Activated T-cell treated with anti-CD3 and anti-CD28 coated beads, Interleukin-2, amount 50 U/mL, for 1 hour (primary cell): ENCODE measurements at regions not wholly inside any gene's neighbourhood (a gene's known extent, or its start where the extent isn't known, plus 50 kb on each side); places are given as distances from the start of the nearest gene placed in this dataset.
"Not testable (repeated sequence)": the region's sequence is repeated elsewhere in the genome, so short reads cannot be mapped to it uniquely, and the experiment has no call there.

Experiments
- DNase-seq: peaks from one replicate; pipeline ENCODE4 v3.0.0-alpha.2; 2020

DNA sequence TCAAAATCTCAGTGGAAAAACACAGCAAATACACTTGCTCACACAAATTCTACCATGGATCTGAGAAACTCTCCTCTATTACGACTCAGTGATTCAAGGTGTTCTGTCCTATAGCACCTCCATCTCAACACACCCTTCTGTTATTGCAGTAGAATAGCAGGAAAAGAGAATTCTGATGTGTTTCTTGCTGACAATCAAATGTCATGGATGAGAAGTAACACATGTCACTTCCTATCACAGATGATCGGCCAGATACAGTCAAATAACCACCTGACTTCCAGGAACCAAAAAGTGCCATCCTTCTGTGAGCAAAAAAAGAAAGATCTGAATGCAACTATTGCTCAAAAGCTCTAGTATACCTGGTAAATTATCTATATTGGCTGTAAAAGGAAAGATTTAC is 734.2 kb upstream of the GBE1 start:
- no peak for DNase-seq

DNA sequence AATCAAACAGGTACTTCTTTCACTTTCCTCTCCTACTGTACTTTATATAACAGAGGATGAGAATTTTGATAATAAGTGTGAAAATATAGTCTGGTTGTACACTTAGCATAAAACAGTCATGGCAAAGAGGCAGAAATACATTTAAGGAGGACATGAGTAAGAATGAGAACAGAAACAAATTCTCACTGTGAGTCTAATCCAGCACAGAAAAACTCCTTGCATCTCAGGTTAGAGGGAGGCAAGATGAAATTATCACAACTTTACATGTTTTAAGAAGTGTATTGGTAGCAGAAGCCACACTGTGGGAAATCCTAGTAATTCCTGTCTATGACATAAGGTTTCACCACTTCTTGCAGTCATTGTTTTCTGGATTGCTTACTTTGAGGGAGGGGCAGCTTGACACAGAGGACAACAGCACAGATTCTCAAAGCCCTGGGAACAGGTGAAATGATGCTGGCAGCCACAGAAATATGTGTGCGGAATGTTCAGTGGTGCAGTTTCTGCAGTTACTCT is 733.6 kb upstream of the GBE1 start:
- no peak for DNase-seq

DNA sequence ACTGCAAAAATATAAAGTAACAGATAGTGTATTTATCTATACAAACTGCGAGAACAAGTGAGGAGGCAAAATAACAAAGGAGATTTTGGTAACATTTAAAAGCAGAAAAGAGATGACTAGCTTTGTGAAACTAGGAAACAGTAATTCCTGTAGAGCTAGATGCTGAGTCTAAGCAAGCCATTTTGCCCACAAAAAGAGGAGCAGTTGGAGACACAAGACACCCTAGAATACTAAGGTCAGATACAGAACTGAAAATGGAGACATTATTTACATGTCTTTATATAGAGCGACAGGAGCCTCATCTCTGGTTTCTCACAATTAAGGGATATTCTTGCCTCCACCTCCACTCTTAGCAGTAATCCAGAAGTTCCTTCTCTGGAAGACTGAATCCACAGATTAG is 732.4 kb upstream of the GBE1 start:
- no peak for DNase-seq

DNA sequence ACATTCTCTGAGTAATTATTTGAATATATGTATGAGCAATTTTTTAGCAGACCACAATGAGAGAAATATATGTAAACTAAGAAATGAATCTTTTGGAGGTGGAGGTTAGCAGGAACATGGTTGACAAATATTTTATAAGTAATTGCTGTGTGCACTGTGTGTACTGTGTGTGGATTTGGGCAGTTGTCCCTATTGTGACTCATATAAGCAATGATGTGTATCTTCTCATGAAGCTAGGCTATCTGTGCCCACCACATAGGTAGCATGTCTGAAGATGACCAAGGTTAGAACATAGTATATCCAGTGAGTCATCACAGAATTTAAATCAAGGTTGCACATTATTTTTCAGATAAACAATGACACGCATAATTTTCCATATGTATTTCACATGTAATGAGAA is 713.9 kb upstream of the GBE1 start:
- no peak for DNase-seq

DNA sequence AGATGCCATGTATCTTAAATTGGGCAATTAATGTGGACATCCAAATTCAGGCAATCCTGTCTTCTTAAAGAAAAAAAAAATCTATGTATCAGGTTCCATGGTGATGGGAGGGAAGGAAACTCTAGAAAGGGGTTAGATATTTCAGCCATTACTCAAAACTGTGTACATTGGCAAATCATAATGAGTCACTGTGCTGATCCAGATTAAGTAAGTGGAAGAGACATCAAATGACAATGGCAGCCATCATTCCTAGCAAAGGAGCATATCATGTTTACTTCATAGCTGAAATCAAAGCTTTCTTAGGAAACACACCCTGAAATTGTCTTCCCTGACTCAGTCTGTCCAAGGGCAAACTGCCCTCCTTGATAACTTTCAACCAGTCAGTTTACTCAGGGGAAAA is 713.3 kb upstream of the GBE1 start:
- DNase-seq, result no peak

DNA sequence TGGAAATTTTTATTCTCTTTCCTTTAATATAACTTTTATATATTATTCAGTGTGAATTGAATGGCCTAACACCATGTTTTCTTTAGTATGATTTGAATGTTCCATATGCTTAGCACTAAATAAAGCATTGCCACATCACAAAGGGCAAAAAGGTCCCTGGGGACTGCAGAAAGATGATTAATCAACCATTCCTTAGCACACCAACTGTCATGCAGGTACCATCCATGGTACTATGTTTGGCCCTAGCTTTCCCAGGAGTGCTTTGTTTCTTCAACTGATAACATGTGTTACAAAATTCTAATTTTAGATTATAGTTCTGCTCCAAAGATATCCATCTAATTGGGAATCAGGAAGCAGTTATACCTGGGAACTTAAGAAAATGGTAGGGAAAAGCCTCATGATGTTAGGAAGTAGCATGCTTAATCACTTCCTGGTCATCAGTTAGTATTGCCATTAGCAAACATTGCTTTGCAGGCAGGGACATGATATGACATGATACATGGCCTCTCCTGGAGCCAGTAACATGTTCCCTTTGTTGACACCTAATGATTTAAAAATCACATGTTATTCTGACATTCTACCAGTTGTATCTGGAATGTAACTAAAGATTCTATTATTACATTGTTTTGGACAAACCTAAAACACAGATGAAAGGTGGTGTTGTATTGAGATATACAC is 712.6 kb upstream of the GBE1 start:
- DNase-seq, result no peak

DNA sequence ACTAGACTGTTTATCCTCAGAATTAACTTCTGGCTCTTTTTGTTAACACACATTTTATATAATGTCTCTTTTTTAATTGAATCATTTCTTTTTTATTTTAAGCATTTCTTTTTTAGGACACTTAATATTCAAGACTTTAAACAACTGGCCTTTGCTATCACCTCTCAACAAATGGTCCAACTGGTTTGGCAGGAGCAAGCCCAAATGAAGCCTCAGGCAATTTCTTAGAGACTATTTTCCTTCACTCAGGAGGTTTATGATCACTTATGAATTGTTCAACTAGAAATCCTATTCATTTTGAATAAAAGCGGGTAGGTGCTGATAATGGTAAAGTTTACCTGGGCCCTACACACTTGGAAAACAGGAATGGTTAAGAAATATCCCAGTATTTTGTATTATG is 705.6 kb upstream of the GBE1 start:
- no peak for DNase-seq

DNA sequence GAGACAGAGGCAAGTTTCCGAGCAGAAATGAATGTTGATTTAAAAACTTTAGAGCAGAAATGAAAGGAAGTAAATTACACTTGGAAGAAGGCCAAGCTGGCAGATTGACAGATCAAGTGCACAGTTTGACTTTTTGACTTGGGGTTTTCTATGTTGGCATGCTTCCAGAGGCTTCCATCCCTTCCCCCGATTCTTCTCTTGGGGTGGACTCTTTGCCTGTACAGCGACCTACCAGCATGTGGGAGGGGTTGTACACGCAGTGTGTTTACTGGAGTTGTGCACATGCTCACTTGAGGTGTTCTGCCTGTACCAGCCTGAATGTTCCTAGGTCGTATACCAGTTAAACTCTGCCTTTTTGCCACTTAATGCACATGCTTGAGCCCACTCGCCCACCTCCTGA is 701.5 kb upstream of the GBE1 start:
- DNase-seq, result no peak

DNA sequence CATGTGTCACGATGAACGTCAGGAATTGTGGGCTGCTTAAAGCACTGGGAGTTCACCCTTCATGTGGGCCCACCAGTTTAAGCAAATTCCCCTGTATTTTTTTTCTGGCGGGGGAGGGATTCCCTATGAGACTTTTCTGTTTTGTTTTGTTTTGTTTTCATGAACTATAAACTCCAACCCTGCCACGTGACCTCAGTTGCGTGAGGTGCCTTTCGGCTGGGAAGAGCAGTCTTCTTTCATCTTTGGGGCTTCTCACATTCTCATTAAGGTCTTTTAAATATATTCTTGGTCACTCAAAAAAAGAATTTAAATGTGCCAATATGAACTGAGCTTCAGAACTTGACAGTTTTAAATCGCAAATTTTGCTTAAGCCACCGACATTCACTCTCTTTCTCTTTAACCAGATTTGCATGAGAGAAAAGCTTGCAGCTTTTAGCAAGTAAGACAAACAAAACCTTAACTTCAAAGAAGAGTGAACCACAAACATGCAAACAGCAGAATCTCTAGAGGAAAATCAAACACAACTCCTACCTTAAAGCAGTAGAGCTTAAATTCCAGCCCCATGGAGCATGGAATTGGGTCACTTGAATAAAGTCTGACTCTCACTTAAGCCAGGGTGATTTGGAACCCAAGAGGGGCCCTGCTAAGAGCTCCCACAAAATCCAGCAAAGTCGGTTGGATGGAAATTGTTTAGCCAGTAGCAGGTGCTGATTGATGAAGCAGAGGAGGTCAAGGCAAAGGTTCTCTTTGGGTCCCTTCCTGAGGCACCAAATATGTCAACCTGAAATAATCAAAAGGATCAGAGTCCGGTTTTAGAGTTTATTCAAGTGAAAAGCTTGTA is 699.8 kb upstream of the GBE1 start:
- DNase-seq, result no peak

DNA sequence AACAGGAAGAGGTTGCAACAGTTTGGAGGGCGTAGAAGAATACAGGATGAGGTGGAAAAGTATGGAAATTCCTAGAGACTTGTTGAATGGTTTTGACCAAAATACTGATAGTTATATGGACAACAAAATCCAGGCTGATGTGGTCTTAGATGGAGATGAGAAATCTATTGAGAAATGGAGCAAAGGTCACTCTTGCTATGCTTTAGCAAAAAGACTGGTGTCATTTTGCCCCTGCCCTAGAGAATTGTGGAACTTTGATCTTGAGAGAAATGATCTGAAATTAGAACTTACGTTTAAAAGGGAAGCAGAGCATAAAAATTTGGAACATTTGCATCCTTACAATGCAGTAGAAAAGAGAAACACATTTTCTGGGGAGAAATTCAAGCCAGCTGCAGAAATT is 686.9 kb upstream of the GBE1 start:
- DNase-seq, result no peak

DNA sequence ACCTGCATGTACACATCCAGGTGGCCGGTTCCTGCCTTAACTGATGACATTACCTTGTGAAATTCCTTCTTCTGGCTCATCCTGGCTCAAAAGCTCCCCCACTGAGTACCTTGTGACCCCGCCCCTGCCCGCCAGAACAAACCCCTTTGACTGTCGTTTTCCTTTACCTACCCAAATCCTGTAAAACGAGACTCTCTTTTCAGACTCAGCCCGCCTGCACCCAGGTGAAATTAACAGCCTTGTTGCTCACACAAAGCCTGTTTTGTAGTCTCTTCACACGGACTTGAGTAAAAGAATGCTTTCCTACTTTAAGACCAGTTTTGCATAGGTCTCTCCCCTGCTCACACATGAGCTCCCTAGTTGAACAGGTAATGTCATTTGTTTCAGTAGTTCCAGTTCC is 667.4 kb upstream of the GBE1 start:
- not testable (repeated sequence) for DNase-seq

DNA sequence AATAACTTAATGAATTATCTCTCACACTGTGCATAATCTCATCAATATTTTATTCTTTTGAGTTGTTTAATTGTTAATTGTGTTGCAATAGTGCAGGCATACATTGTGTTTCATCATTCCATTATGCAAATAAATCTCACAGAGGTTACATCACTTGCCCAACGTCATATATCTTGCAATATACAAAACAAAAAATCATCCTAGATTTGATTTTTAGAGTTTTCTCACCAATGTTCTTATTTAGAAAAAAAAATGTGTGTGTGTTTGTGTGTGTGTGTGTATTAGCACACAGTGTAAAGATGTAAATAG is 662.5 kb upstream of the GBE1 start:
- no peak for DNase-seq

DNA sequence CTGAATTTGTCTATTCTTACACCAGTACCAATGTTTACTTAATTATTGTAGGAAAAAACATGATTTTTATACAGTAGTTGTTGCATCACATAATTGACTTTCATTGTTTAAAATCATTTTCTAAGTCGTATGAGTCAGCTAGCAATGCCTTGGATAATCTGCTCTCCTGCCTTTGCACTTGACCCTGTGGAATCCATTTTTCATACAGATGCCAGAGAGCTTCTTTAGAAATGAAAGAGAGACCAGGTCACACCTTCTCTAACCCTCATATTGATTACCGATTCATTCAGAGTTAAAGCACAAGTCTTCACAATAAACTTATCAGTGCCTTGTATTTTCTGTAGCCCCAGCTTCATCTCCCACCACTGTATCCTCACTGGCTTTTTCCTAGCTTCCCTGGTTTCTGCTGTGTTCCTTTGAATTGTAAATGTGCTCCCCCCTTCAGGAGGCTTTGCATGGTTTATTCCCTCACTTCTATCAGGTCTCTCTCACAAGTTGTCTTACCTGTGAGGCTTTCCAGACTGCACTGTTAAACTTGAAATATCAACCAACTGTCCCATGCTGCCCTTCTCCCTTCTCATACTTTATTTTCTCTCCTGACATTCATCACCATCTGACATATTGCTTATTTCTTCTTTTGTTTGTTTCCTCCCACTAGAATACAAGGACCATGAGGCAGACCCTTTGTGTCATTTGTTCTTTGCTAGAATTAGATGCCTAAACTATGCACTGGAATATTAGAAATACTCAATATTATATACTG is 662.0 kb upstream of the GBE1 start:
- no peak for DNase-seq

DNA sequence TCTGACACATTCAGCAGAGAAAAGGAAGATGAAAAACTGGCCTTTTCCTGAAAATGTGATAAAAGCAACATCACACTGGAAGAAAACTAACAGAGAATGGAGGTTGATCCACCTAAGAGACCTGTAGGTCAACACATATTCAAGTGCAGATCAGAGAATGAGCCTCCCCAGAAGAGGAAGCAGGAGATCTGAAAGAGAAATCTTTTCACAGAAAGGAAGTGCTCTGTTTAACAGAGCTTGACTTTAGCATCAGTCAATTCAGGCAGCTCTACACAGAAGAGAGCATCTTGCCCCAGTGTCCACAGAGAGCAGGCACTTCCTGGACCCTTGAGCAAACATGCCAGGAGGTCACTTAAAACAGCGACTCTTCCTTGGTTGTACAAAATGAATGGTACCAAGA is 655.4 kb upstream of the GBE1 start:
- DNase-seq, result no peak

DNA sequence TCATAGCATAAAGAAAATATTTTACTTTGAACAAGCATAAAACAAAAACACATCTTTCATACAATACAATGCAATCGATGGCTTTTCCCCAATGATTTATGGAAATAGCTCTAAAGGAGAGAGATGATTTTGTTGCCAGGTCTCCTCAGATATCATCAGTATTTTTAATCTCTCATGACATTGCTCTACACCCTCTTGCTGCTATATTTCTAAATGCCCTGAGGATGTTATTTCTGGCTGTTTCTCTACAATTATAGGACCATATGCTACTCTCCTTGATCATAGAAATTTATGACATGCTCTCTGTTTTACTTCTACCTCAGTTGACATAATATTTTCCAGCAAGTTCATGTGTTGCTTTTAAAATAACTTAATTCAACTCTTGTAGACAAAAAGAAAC is 654.9 kb upstream of the GBE1 start:
- DNase-seq, result no peak

DNA sequence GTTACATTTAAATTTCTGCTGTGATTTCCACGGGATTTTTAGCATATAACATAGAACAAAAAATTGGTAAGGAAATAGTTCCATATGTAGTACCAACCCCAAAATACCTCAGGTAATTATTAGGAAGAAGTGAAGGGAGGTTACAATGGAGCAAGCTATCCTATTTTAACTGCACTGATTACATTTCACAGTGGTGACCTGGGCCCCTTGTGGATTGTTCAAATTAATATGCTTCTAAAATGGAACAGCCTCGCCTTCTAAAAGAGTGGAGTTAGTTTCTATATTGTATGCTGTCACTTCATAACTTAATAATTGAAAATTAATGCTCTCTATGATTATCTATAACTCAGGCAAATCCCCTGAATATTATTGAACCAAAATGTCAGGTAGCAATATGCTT is 651.7 kb upstream of the GBE1 start:
- DNase-seq, result no peak

DNA sequence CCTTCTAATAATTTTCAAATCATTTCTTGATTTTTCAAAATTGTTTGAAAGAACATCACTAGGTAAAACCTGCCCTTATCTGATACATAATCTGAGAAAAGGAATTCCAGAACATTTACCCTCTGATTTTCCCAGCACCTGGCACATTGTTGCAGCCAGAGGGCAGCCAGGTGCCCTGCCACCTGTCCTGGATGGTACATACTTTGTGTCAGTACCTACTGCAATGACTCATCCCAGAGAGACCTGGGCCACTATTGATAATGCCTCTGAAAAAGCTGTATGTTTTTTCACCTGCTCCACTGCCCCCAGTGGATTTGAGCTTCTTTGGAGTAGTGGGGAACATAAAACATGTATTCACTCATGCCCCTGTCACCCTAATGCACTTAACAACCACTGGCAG is 648.9 kb upstream of the GBE1 start:
- DNase-seq, result no peak

DNA sequence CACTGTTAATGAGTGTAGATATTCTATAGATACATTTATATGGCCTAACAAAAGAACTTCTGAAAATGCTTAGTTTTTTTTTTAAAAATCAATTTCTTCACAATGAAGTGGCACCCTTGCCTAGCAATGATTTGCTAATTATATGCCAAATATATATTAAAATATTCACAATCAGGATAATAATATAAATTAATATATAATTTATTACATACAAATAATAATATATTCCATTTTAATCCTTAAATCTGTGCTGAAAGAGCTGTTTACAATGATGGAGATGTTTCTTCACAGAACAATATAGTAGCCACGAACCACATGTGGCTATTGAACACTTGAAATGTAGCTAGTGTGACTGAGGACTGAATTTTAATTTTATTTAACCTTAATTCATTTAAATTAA is 648.4 kb upstream of the GBE1 start:
- DNase-seq, result no peak

DNA sequence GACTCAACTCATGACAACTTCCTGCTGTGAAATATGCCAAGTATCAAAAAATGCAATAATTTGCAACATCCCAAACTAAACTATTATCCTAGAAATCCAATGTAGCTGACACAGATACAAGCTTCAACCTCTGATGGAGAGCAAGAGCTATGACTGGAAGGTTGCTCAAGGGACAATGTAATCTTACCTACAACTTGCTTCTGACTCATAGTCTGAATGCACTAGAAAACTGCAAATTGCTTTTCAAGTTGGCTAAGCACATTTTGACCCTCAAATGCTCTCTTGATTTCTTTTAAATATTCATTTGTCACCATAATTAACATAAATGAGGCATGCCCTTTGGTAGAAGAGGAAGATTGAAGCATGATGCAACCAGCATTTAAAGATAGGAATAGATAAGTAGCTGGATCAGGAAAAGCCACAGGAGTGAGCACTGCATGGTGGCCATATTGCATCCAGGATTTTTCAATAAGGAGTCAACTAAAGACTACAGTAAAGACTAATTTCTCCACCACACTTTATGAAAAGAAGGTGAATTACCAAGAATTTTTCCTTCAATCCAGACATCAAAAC is 630.8 kb upstream of the GBE1 start:
- DNase-seq, result no peak

DNA sequence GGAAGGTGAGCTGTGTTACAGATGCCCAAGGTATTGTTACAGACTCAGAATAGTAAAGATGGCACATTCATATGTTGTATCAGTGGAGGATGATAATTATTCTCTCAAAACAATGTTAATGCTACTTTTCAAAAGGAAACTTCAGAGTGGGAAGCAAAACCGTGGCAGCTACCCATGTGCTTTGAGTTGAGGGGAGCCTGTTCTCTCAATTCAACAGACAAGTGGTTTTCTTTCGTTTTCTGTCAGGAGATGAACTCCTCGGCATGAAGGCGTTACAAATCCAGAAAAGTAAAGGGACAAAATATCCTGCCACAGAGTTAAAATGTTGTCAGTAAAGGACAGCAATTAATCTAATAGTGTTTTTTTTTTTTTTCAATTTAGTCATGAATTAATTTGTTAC is 629.4 kb upstream of the GBE1 start:
- no peak for DNase-seq

DNA sequence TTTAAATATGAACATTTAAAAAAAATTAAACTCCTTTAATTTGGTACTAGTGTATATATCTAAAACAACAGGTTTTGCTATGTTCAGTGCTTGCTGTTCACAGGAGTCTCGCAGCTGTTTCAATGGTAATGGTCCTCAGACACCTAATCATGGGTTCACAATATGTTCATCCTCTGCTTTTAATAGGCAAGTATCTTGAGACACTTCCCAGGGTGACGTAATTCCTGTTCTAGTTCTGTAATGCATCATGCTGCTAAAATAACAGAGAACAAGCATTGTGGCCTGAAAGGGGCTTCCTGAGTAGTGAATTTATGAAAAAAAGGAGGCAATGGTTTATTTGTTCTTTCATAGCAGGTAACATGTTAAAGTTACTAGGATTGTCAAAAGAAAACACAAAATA is 625.2 kb upstream of the GBE1 start:
- no peak for DNase-seq

DNA sequence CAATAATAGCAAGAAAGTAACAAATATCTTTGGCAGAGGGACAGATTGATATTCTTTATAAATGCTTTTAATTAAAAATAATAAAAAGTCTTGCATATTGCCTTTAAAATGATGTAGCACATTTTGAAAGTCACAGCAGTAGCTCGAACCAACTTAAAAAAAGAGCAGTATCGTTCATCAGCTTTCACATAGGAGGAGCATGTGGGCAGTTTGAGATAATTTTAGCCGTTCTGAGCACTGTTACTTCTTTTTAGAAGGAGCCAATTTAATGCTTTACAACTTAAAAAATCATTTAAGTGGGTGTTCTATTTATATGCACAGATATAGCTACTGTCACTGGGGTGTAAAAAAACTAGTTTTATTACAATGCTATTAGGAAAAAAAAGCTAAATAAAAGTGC is 622.7 kb upstream of the GBE1 start:
- DNase-seq, result no peak

DNA sequence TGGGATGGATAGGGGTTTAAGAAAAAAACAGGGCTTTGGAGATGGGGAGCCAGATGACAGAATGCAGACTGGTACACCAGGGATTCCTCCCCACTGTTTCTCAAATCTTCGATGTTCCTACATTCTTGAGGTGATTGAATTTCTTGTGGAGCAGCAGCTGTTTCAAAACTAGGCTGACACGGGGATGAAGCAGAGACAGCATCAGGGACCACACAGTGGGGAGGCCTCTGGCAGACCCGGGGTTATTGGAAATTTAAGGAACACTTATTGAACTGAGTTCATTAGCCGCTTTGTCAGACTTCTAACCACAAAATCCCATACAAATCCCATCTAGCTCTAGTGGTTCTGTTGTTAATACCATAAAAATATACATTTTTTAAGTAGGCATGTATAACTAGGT is 621.4 kb upstream of the GBE1 start:
- no peak for DNase-seq

DNA sequence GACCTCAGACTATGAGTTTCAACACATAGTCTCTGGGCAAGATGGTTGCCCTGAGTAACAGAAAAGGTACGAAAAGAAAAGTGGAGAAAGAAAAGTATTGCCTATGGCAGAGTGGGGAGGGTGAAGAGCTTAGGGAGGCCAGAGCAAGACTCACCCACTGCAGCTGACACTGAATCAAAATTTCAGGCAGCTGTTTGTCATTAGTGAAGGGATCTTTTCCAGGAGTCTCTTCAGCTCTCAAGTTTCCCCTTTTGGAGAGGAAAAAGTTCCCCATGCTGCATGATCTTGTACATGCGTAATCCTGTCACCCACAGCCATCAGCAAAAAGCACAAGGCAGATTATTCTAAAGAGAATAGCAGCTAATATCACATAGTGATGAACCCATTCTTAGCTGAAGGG is 616.9 kb upstream of the GBE1 start:
- no peak for DNase-seq
